ENCODE measurements at regions not wholly inside any gene's neighbourhood (a gene's known extent, or its start where the extent isn't known, plus 50 kb on each side); places are given as distances from the start of the nearest gene placed in this dataset.
A peak's percentile ranks its signal among the peaks of the same experiment; 100 is the strongest.

DNA sequence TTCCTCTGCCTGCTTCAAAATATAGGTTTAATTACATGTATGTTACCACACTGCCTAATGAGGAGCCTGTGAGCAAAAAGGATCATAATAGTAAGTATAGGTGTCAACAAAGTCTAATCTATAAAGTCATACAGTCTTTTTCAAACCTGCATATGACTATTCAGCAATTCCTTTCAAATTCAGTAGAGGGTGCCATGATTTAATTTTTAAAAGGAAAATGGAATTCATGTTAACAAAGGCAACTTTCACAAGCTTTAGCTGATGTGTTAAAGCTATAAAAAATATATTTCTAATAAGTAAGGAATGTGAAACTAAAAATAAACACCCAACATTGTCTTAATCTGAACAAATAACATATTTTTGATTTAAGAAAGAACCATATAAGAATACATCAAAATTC lies 52.1 kb downstream of the MPP7 start:
- peak; percentile 35 to 62 for DNase-seq

- DNase-seq = no peak
Measured at GRCh38 chr10:28250358-28250757, 52.5 kb downstream of the MPP7 start.

GRCh38 chr10:28249512-28249911 lies 53.4 kb downstream of the MPP7 start:
- no peak for DNase-seq

GRCh38 chr10:28248092-28248491 lies 54.8 kb downstream of the MPP7 start:
- peak; percentile 88 to 93 for DNase-seq

DNA sequence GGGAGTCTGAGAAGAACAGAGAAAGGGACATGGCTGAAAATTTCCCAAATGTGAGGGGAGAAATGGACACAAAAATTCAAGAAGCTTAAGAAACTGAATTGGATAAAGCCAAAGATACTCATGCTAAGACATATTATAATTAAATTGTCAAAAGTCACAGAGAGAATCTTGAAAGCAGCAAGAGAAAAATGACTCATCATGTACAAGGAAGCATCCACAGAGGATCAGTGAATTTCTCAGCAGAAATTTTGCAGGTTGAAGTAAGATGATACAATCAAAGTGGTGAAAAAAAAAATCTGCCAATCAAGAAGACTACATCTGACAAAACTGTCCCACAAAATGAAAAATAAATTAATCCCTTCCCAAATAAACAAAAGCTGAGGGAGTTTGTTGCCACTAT lies 56.8 kb downstream of the MPP7 start:
- DNase-seq = no peak

GRCh38 chr10:28243923-28244322 lies 58.9 kb downstream of the MPP7 start:
- DNase-seq = no peak

GRCh38 chr10:28242555-28243204 lies 60.2 kb downstream of the MPP7 start:
- no peak for DNase-seq

DNA sequence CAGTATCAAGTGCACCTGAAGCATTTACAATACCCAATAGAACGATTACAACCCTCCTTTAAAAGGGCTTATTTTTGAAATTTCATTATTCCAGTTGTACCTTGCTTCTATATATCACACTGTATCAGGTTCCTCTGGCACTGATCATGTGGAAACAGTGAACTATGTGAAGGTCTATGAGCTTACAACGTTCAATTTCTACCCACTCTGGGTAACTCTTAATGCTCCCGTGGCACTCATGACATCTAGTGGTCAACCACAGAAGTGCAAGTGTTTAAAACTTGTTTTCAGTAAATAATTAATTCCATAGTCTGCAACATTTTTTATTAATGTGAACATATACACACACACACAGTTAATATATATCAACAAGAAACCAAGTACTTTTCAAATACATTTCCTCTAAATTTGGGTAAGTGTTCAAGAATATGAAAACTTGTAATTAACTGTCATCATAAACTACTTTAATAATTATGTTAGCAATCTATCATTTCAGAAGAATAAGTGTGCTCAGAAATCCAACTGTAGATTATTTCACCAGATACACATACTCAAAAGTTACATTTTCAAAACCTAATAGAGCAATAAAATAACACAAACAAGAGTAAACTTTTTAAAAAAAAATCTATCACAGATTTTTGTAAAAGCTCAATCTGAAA lies 61.0 kb downstream of the MPP7 start:
- DNase-seq = peak; percentile 68 to 71

DNA sequence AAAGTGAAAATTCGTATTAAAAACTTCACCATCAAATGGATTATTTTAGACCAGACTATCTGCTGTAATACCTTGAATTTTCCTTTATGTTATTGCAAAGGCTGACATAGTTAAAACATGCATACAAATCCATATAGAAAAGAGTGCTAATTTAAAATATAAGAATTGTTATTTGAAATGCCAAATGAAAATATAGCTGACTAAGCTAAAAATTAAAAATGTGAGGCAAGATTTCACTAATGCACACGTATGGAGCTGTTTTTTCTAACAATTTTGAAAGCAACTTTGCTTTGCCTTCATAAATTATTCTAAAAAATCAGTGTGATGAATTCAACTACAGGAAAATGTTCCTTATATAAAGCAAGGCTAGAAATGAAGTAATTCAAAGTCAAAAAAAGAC lies 62.5 kb downstream of the MPP7 start:
- DNase-seq = no peak

GRCh38 chr10:28236591-28236990 lies 66.3 kb downstream of the MPP7 start:
- DNase-seq = no peak

- no peak for DNase-seq
Measured at GRCh38 chr10:28220811-28221210, 82.1 kb downstream of the MPP7 start.

GRCh38 chr10:28219251-28219650 lies 83.6 kb downstream of the MPP7 start:
- DNase-seq = no peak

DNA sequence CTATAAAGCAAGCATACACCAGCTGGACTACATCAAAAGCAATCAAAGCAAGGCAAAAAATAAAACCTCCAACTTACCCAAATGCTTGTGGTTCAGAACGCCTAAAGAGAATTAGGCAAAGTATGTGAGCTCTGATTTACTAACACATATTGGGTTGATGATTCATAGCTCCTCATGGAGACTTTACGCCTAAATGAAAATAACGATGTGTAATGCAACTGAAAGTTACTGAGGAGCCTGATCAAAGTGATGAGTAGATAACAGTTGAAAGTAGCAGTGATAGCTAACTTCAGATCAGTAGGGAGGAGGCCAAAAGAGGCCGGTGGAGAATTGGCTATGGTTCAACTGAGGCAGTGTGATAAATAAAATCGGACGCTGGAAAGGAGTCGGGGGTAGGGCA lies 85.0 kb downstream of the MPP7 start:
- DNase-seq = no peak

- DNase-seq = no peak
Measured at GRCh38 chr10:28215930-28216329, 86.9 kb downstream of the MPP7 start.

DNA sequence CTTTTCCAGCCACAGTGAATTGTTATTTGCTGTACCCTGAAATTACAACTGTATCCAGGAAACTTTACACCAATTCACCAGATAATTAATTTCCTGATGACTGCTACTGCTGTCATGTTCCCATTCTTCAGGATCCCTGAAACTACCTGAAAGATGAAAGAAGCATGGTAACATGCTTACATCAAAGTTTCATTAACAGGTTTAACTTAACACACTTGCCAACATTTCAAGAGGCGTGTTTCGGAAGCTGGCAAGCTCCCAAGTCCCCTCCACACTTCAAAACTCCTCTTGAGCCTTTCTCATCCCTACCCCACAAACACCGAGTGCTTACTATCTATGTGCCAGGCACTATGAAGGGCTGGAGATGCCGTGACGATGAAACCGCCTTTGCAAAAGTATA lies 88.6 kb downstream of the MPP7 start:
- no peak for DNase-seq

DNA sequence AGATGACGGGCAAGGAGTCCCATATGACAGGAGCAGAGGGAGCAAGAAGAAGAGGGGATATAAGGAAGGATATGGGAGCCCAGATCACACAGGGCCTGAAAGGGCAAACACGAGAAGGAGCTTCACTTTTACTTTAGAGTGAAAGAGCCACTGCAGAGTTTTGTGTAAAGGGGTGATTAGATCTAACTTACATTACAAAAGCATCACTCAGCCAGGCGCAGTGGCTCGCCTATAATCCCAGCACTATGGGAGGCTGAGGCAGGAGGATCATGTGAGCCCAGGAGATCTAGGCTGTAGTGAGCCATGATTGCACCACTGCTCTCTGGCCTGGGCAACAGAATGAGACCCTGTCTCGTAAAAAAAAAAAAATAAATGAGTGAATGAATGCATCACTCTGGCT lies 91.1 kb downstream of the MPP7 start:
- DNase-seq = no peak

DNA sequence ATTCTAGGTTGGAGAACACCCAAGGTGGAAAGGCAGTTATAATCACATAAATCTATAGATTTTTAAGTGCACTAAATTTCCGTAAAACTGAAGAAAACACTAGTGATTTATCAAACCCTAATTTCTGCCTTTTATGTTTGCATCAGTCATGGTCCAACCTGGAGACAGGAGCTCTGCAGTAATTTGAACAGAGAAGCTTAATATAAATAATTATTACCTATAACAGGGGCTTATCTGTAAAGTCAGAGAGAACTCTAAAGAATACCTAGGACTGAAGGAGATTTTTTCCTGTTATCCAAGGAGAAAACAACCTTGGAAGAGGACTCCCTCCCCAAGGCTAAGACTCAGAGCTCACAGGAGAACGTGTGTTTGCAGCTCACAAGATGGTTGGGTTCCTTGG lies 95.1 kb downstream of the MPP7 start:
- DNase-seq = no peak

DNA sequence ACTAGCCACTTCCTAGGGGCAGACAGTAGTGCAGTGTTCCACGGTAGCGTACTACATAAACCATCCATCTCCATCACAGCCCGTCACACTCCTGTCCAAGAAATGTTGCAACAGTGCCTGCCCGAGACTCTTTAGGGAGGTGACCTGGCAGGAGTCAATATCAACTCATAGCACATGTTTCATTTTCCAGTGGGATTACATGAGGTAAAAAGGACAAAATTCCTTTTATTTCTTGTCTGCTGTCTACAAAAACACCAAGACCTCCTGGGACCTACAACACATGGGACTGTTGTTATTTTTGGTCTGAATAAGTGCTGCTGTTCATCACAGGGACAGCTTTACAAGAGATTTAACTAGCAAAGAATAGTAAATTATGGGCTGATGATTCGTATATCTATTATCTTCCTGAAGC lies 99.9 kb downstream of the MPP7 start:
- DNase-seq = no peak

- no peak for DNase-seq
Measured at GRCh38 chr10:28201410-28202400, 101.2 kb downstream of the MPP7 start.

DNA sequence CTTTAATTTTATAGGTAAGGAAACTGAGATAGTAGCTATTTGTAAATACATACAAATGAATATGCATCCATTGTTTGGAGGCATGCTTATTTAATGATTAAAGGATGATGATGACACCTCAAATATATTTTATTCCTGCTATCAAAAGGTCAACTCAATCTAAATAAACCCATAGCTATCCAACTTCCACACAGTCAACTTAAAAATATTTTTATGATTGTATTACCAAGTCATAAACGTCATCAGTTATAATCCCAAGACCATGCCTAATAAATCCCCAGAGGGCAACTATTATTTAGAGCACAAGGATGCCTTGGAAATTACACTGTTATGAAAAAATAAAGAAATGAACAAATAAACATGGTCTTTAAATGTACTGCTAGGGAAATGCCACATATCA lies 102.1 kb downstream of the MPP7 start:
- DNase-seq = no peak

DNA sequence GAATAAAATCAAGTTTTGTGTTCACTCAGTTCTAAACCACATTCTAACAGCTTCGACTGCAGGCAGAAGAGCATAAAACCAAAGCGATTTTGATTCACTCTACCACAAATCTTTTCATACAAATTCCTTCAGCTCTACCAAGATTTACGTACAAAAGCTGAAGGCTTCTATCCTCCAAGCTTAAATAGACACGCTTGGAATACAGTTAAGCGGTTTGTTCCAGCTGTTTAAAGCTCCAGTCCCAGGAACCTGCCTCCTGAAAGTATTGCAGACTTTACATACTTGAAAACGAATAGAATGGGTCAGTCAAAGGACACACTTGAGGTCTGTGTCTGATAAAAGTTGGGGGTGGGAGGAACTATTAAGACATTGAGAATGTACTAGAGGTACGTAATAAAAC lies 102.9 kb downstream of the MPP7 start:
- no peak for DNase-seq

- no peak for DNase-seq
Measured at GRCh38 chr10:28190196-28190595, 112.7 kb downstream of the MPP7 start.

DNA sequence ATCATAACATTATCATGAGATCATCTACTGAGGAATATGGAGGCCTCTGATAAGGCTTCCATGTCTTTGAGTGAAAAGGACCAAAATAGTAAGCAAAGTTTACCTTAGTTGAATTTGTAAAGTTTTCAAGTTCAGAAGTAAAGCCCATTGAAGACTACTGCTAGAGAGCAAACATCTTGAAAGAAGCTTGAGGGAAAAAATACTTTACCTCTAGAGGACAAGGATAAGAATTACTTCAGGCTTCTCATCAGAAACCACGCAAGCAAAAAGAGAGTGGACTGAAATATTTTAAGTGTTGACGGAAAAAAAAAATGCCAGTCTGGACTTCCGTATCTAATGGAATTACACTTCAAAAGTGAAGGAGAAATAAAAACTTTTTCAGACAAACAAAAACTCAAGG lies 114.3 kb downstream of the MPP7 start:
- DNase-seq = no peak
